ENCODE measurements at regions not wholly inside any gene's neighbourhood (a gene's known extent, or its start where the extent isn't known, plus 50 kb on each side); places are given as distances from the start of the nearest gene placed in this dataset.

DNA sequence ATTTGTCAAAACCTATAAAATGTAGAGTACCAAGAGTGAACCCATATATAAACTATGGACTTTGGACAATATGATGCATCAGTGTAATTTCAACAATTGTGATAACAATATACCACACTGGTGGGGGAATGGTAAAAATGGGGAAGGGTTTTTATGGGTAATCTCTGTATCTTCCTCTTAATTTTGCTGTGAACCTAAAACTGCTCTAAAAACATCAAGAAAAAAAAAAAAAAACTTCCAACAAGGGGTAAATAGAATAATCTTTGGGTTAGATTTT, 592.0 kb upstream of the ADGRB3 start:
- DNase-seq (ENCODE audit: low read depth) (no peak), FAIRE-seq (no peak)
- TF ChIP-seq, protein P1, sequence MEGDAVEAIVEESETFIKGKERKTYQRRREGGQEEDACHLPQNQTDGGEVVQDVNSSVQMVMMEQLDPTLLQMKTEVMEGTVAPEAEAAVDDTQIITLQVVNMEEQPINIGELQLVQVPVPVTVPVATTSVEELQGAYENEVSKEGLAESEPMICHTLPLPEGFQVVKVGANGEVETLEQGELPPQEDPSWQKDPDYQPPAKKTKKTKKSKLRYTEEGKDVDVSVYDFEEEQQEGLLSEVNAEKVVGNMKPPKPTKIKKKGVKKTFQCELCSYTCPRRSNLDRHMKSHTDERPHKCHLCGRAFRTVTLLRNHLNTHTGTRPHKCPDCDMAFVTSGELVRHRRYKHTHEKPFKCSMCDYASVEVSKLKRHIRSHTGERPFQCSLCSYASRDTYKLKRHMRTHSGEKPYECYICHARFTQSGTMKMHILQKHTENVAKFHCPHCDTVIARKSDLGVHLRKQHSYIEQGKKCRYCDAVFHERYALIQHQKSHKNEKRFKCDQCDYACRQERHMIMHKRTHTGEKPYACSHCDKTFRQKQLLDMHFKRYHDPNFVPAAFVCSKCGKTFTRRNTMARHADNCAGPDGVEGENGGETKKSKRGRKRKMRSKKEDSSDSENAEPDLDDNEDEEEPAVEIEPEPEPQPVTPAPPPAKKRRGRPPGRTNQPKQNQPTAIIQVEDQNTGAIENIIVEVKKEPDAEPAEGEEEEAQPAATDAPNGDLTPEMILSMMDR (IDR thresholded peaks at IDR 0.05; ENCODE audit: insufficient read depth, low read length, severe bottlenecking), result no peak
- no peaks in the 10 kb centered on the region for H3K27me3 ChIP-seq (ENCODE audit: control insufficient read depth, insufficient read depth, low read length)
- no peaks in the 10 kb centered on the region for H3K36me3 ChIP-seq (ENCODE audit: control insufficient read depth, insufficient read depth, low read length)
- H3K4me3 ChIP-seq (ENCODE audit: low read depth, low read length), result no peak overlapping the region

DNA sequence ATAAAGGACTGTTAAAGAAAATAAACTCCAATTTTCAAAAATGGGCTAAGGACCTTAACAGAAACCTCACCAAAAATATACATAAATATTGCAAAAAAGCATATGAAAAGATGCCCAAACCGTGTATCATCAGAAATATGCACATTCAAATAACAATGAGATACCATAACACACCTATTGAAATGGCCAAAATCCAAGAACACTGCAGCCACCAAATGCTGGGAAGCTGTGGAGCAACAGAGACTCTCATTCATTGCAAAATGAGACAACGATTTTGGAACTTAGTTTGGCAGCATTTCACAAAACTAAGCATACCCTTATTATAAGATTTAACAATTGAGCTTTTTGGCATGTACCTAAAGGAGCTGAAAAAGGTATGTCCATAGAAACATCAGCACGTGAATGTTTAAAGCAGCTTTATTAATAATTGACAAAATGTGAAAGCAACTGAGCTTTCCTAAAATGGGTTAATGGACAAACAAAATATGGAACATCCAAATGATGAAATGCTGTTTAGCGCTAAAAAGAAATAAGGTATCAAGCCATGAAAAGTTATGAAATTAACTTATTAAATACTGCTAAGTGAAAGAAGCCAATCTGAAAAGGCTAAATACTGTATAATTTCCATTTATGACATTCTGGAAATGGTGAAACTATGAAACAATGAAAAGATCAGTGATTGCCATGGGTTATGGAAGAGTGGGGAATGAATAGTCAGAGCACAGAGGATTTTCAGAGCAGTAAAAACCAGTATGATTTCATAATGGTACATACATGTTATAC, 592.6 kb upstream of the ADGRB3 start:
- no peak for FAIRE-seq
- TF ChIP-seq, protein P1 (IDR thresholded peaks at IDR 0.05; ENCODE audit: insufficient read depth, low read length, severe bottlenecking), result no peak

GRCh38 chr6:68040780-68041179, 594.3 kb upstream of the ADGRB3 start:
- no peaks in the 10 kb centered on the region for H3K27me3 ChIP-seq (ENCODE audit: control insufficient read depth, insufficient read depth, low read length)
- no peaks in the 10 kb centered on the region for H3K36me3 ChIP-seq (ENCODE audit: control insufficient read depth, insufficient read depth, low read length)
- H3K4me3 ChIP-seq (ENCODE audit: low read depth, low read length), result no peak overlapping the region
- FAIRE-seq, result no peak
- TF ChIP-seq, protein P1 (IDR thresholded peaks at IDR 0.05; ENCODE audit: insufficient read depth, low read length, severe bottlenecking), result no peak
- DNase-seq (ENCODE audit: low read depth), result no peak

More for the DNA sequence above, 592.6 kb upstream of the ADGRB3 start:
- Histone ChIP-seq H3K27me3 (ENCODE audit: control insufficient read depth, insufficient read depth, low read length) (no peaks in the 10 kb centered on the region), H3K4me3 (ENCODE audit: low read depth, low read length) (no peak overlapping the region), H3K36me3 (ENCODE audit: control insufficient read depth, insufficient read depth, low read length) (no peaks in the 10 kb centered on the region)
- DNase-seq (ENCODE audit: low read depth), result no peak

GRCh38 chr6:68040312-68040778, 594.7 kb upstream of the ADGRB3 start:
- FAIRE-seq (no peak), DNase-seq (ENCODE audit: low read depth) (no peak)
- TF ChIP-seq, protein P1 (IDR thresholded peaks at IDR 0.05; ENCODE audit: insufficient read depth, low read length, severe bottlenecking), result no peak
- Histone ChIP-seq H3K27me3 (ENCODE audit: control insufficient read depth, insufficient read depth, low read length) (no peaks in the 10 kb centered on the region), H3K4me3 (ENCODE audit: low read depth, low read length) (no peak overlapping the region), H3K36me3 (ENCODE audit: control insufficient read depth, insufficient read depth, low read length) (no peaks in the 10 kb centered on the region)

DNA sequence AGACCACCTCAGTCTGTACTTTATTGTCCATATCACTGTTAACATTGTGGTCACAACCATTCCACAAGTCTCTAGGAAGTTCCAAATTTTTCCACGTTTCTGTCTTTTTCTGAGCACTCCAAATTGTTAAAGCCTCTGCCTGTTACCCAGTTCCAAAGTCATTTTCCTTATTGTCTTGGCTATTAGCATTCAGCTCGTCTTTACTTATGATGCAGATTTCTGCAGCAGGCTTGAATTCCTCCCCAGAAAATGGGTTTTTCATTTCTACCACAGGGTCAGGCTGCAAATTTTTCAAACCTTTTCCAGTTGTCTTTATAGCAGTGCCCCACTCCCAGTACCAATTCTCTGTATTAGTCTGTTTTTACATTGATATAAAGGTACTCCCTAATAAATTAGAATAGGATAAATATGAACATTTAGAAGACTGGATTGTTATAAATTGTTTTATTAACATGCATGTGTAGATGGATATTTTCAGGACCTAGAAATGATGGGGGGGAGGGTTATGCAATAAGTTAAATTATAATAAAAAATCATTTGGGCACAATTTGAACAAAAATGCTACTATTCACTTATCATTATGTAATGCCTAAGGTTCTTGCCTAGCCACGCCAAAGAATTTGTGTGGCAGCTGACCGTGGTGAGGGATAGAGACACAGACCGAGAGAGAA, 595.3 kb upstream of the ADGRB3 start:
- H3K36me3 ChIP-seq (ENCODE audit: control insufficient read depth, insufficient read depth, low read length), result no peaks in the 10 kb centered on the region
- TF ChIP-seq, protein P1 (IDR thresholded peaks at IDR 0.05; ENCODE audit: insufficient read depth, low read length, severe bottlenecking), result no peak
- FAIRE-seq (no peak), DNase-seq (ENCODE audit: low read depth) (no peak)
- H3K27me3 ChIP-seq (ENCODE audit: control insufficient read depth, insufficient read depth, low read length), result no peaks in the 10 kb centered on the region
- no peak overlapping the region for H3K4me3 ChIP-seq (ENCODE audit: low read depth, low read length)

All from bronchial epithelial cell (primary cell).